ENCODE measurements at regions not wholly inside any gene's neighbourhood (a gene's known extent, or its start where the extent isn't known, plus 50 kb on each side); places are given as distances from the start of the nearest gene placed in this dataset.

- H3K27ac ChIP-seq = peak overlapping the region; percentile 4 to 36
- 35 to 40% (median 40%) methylated on average over 12 of the region's 12 CpGs for WGBS, 3 donors
- peaks cover 10% of the 10 kb centered on the region for H3K4me1 ChIP-seq (ENCODE audit: insufficient read depth)
- TF ChIP-seq POLR2A (IDR thresholded peaks at IDR 0.05) (no peak), EP300 (IDR thresholded peaks at IDR 0.05) (no peak), CTCF (IDR thresholded peaks at IDR 0.05) (no peak)
- no peaks in the 10 kb centered on the region for H3K36me3 ChIP-seq
- intact Hi-C loops (cut with DNase I) = no loop called here
- no peak overlapping the region for H3K4me3 ChIP-seq
- H3K9me3 ChIP-seq = no peaks in the 10 kb centered on the region
- peak in 4 of 5 donors; percentile 34 to 65 (median 46) for DNase-seq
- H3K27me3 ChIP-seq = no peaks in the 10 kb centered on the region
Observed at GRCh38 chr9:16092142-16093091, 539.6 kb downstream of the CCDC171 start.

- DNase-seq = no peak
- Histone ChIP-seq H3K36me3 (no peaks in the 10 kb centered on the region), H3K4me3 (no peak overlapping the region), H3K27me3 (no peaks in the 10 kb centered on the region), H3K9me3 (no peaks in the 10 kb centered on the region), H3K4me1 (ENCODE audit: insufficient read depth) (peaks cover 11% of the 10 kb centered on the region), H3K27ac (no peak overlapping the region)
- TF ChIP-seq EP300 (IDR thresholded peaks at IDR 0.05) (no peak), POLR2A (IDR thresholded peaks at IDR 0.05) (no peak), CTCF (IDR thresholded peaks at IDR 0.05) (no peak)
- intact Hi-C loops (cut with DNase I) = no loop called here
- 96 to 99% (median 97%) methylated on average over 5 of the region's 5 CpGs for WGBS, 3 donors
Observed at GRCh38 chr9:16098306-16098705, 545.5 kb downstream of the CCDC171 start.

- intact Hi-C loops (cut with DNase I) = no loop called here
- Histone ChIP-seq H3K27ac (peak overlapping the region in 1 of 2 donors; percentile 65), H3K27me3 (no peaks in the 10 kb centered on the region), H3K4me3 (no peak overlapping the region), H3K9me3 (no peaks in the 10 kb centered on the region), H3K4me1 (ENCODE audit: insufficient read depth) (peaks cover 23% of the 10 kb centered on the region), H3K36me3 (no peaks in the 10 kb centered on the region)
- WGBS, 3 donors = 76 to 91% (median 84%) methylated on average over 8 of the region's 8 CpGs
- TF ChIP-seq EP300 (IDR thresholded peaks at IDR 0.05) = no peak
- no peak for TF ChIP-seq CTCF (IDR thresholded peaks at IDR 0.05)
- TF ChIP-seq POLR2A (IDR thresholded peaks at IDR 0.05) = no peak
- DNase-seq = no peak
Observed at GRCh38 chr9:16099732-16100536, 547.1 kb downstream of the CCDC171 start.

GRCh38 chr9:16100537-16101091 lies 547.8 kb downstream of the CCDC171 start:
- no peaks in the 10 kb centered on the region for H3K36me3 ChIP-seq
- no peak overlapping the region for H3K4me3 ChIP-seq
- TF ChIP-seq POLR2A (IDR thresholded peaks at IDR 0.05) (no peak), EP300 (IDR thresholded peaks at IDR 0.05) (no peak), CTCF (IDR thresholded peaks at IDR 0.05) (no peak)
- DNase-seq = peak; percentile 71 to 84 (median 78)
- H3K27me3 ChIP-seq = no peaks in the 10 kb centered on the region
- H3K27ac ChIP-seq = peak overlapping the region in 1 of 2 donors; percentile 65
- no peaks in the 10 kb centered on the region for H3K9me3 ChIP-seq
- 9 to 33% (median 30%) methylated on average over 7 to 8 of the region's 8 CpGs for WGBS, 3 donors
- intact Hi-C loops (cut with DNase I) = no loop called here
- H3K4me1 ChIP-seq (ENCODE audit: insufficient read depth) = peaks cover 24% of the 10 kb centered on the region

All from ovary (tissue), 7 donors.